SK-N-SH (cell line): ENCODE measurements at regions not wholly inside any gene's neighbourhood (a gene's known extent, or its start where the extent isn't known, plus 50 kb on each side); places are given as distances from the start of the nearest gene placed in this dataset.

ENCODE experiments used
- CTCF ChIA-PET: fragments of 300-600, 350-600 bp; formaldehyde crosslinking; extraction: SDS; loops from one replicate; lab custom pipeline; 2021; lab: Yijun Ruan, JAX
- POLR2A ChIA-PET: fragments of 350-600 bp; sonication (Branson Sonifier 250); formaldehyde crosslinking; extraction: SDS; loops from one replicate; lab custom pipeline; 2020; ENCODE audit warnings: antibody characterized with exemption, inconsistent platforms; lab: Yijun Ruan, JAX
- DNase-seq: peaks from one replicate; pipeline ENCODE4 v3.0.0; 2012
- H2AFZ ChIP-seq: fragments of 200-600 bp; sonication (generic); 2 replicates; pipeline ENCODE4 v1.8.1; 2016; ENCODE audit warnings: antibody characterized with exemption, mild to moderate bottlenecking, low read depth
- H3F3A ChIP-seq: fragments of 200-600 bp; sonication (generic); replicated peaks from 2 replicates; pipeline ENCODE3; 2016; ENCODE audit warnings: antibody characterized with exemption, mild to moderate bottlenecking; ENCODE audit not compliant: insufficient read depth
- H3K27ac ChIP-seq, 2 experiments: fragments of 200-500 bp in 1 of 2; fragments of 200-600 bp in 1 of 2; sonication (Bioruptor generic) in 1 of 2; sonication (generic), shearing (Covaris generic) in 1 of 2; 2 replicates each; pipeline versions ENCODE4 v1.5.1 to v1.6.1; 2014 to 2016; ENCODE audit warnings: low read depth in 2 of 2, inconsistent platforms in 1 of 2, low read length in 1 of 2, mild to moderate bottlenecking in 1 of 2, mixed read lengths in 1 of 2
- H3K27me3 ChIP-seq: fragments of 200-600 bp; sonication (generic), shearing (Covaris generic); 2 replicates; pipeline ENCODE4 v1.6.1; 2016; ENCODE audit warnings: mixed run types; ENCODE audit not compliant: insufficient read depth
- H3K36me3 ChIP-seq, 2 experiments: fragments of 200-500 bp in 1 of 2; fragments of 200-600 bp in 1 of 2; sonication (Bioruptor generic) in 1 of 2; sonication (generic) in 1 of 2; replicated peaks in 1 of 2; 2 replicates each; pipeline versions ENCODE3 to v1.5.1; 2014 to 2016; ENCODE audit warnings: low read length in 1 of 2, mild to moderate bottlenecking in 1 of 2; ENCODE audit not compliant: insufficient read depth in 2 of 2, control insufficient read depth in 1 of 2
- H3K4me1 ChIP-seq, 2 experiments: fragments of 200-500 bp in 1 of 2; fragments of 200-600 bp in 1 of 2; sonication (Bioruptor generic) in 1 of 2; sonication (generic), shearing (Covaris generic) in 1 of 2; 2 replicates each; pipeline versions ENCODE4 v1.5.1 to v1.6.1; 2014 to 2016; ENCODE audit warnings: low read depth in 1 of 2, low read length in 1 of 2, mixed run types in 1 of 2; ENCODE audit not compliant: insufficient read depth in 2 of 2, control insufficient read depth in 1 of 2
- H3K4me2 ChIP-seq: fragments of 200-600 bp; sonication (generic), shearing (Covaris generic); 2 replicates; pipeline ENCODE4 v1.6.1; 2017; ENCODE audit warnings: mixed run types
- H3K4me3 ChIP-seq, 2 experiments: fragments of 200-500 bp in 1 of 2; fragments of 200-600 bp in 1 of 2; sonication (Bioruptor generic) in 1 of 2; sonication (generic), shearing (Covaris generic) in 1 of 2; 2 replicates each; pipeline versions ENCODE4 v1.5.1 to v1.8.1; 2014 to 2016; ENCODE audit warnings: low read depth in 2 of 2, inconsistent platforms in 1 of 2, low read length in 1 of 2, mild to moderate bottlenecking in 1 of 2, mixed read lengths in 1 of 2, moderate library complexity in 1 of 2
- H3K79me2 ChIP-seq: fragments of 200-600 bp; sonication (generic); 2 replicates; pipeline ENCODE4 v1.8.1; 2017; ENCODE audit warnings: mild to moderate bottlenecking; ENCODE audit not compliant: insufficient read depth
- H3K9ac ChIP-seq: fragments of 200-600 bp; sonication (generic); 2 replicates; pipeline ENCODE4 v1.6.1; 2017; ENCODE audit warnings: mixed run types
- H3K9me2 ChIP-seq: fragments of 200-600 bp; sonication (generic); 2 replicates; pipeline ENCODE4 v1.6.1; 2017; ENCODE audit warnings: mixed run types
- H3K9me3 ChIP-seq: fragments of 200-600 bp; sonication (generic); 2 replicates; pipeline ENCODE4 v1.6.1; 2017; ENCODE audit warnings: mixed run types, mild to moderate bottlenecking, moderate library complexity
- H4K20me1 ChIP-seq: fragments of 200-600 bp; sonication (generic); 2 replicates; pipeline ENCODE4 v1.6.1; 2017; ENCODE audit warnings: mild to moderate bottlenecking, mixed run types; ENCODE audit not compliant: insufficient read depth
- CHD2 ChIP-seq: fragments of 150-350 bp; IDR thresholded peaks from 2 replicates; pipeline ENCODE4 v1.6.1; 2018; ENCODE audit warnings: low read length; ENCODE audit not compliant: partially characterized antibody
- CTCF ChIP-seq: fragments of 200-600 bp; sonication (generic); IDR thresholded peaks from 2 replicates; pipeline ENCODE4 v1.6.1; 2017; ENCODE audit warnings: antibody characterized with exemption, mild to moderate bottlenecking, moderate library complexity
- ELF1 ChIP-seq: IDR thresholded peaks from 2 replicates; pipeline ENCODE4 v1.4.0; 2012
- EP300 ChIP-seq, 2 experiments: IDR thresholded peaks; 2 replicates each; pipeline versions ENCODE4 v1.4.0 to v1.6.1; 2012; ENCODE audit warnings: borderline replicate concordance in 1 of 2, low read depth in 1 of 2, low read length in 1 of 2
- FOXJ3 ChIP-seq: sonication (generic); formaldehyde crosslinking; IDR thresholded peaks from 2 replicates; pipeline ENCODE4 v1.5.1; 2020; ENCODE audit warnings: mild to moderate bottlenecking, missing genetic modification reagents
- GABPA ChIP-seq: IDR thresholded peaks from 2 replicates; pipeline ENCODE4 v1.4.0; 2012; ENCODE audit warnings: low read depth, mild to moderate bottlenecking
- JUND ChIP-seq: IDR thresholded peaks from 2 replicates; pipeline ENCODE4 v1.4.0; 2012
- NFIC ChIP-seq: IDR thresholded peaks from 2 replicates; pipeline ENCODE4 v1.4.0; 2012; ENCODE audit warnings: borderline replicate concordance
- NRF1 ChIP-seq: IDR thresholded peaks from 2 replicates; pipeline ENCODE4 v1.6.1; 2012; ENCODE audit warnings: low read depth, mild to moderate bottlenecking, low read length
- POLR2AphosphoS5 ChIP-seq: IDR thresholded peaks from 2 replicates; pipeline ENCODE4 v1.6.1; 2012; ENCODE audit warnings: low read depth, low read length
- RAD21 ChIP-seq: IDR thresholded peaks from 2 replicates; pipeline ENCODE4 v1.6.1; 2012; ENCODE audit warnings: mild to moderate bottlenecking, low read length
- RCOR1 ChIP-seq: fragments of 150-350 bp; IDR thresholded peaks from 2 replicates; pipeline ENCODE4 v1.6.1; 2017; ENCODE audit warnings: antibody characterized with exemption, low read length
- RFX5 ChIP-seq: IDR thresholded peaks from 2 replicates; pipeline ENCODE4 v1.6.1; 2012; ENCODE audit warnings: mild to moderate bottlenecking, improper control_type of control experiment, low read length
- RXRA ChIP-seq: IDR thresholded peaks from 2 replicates; pipeline ENCODE4 v1.4.0; 2012; ENCODE audit warnings: low read depth, mild to moderate bottlenecking, borderline replicate concordance
- SMC3 ChIP-seq: IDR thresholded peaks from 2 replicates; pipeline ENCODE4 v1.6.1; 2012; ENCODE audit warnings: low read depth, low read length, improper control_type of control experiment
- WGBS: methylation state at CpG from one replicate; pipeline ENCODE4 v1.1.6; 2017; ENCODE audit warnings: low lambda C conversion rate; 5-methylcytosine and 5-hydroxymethylcytosine counted together
- TF ChIP-seq, protein P1 (sequence below): IDR thresholded peaks from 2 replicates; pipeline ENCODE4 v1.4.0; 2012; ENCODE audit warnings: low read depth, borderline replicate concordance
- TF ChIP-seq, protein P2 (sequence below): fragments of 150-350 bp; IDR thresholded peaks from 2 replicates; pipeline ENCODE4 v1.6.1; 2016; ENCODE audit warnings: mild to moderate bottlenecking, low read depth, low read length
- TF ChIP-seq, protein P3 (sequence below): IDR thresholded peaks from 2 replicates; pipeline ENCODE4 v1.4.0; 2012; ENCODE audit warnings: low read depth, borderline replicate concordance
- TF ChIP-seq, protein P4 (sequence below): fragments of 150-350 bp; IDR thresholded peaks from 2 replicates; pipeline ENCODE4 v1.6.1; 2017; ENCODE audit warnings: antibody characterized with exemption, low read length, low read depth, borderline replicate concordance

- Histone ChIP-seq H3F3A (no peaks in the 10 kb centered on the region), H3K79me2 (no peaks in the 10 kb centered on the region), H4K20me1 (no peaks in the 10 kb centered on the region), H3K4me1 (peaks cover 0 to 7% of the 10 kb centered on the region in 2 experiments; a peak in 2 of 4 replicates), H3K9me3 (no peaks in the 10 kb centered on the region), H3K9ac (no peak overlapping the region), H3K27me3 (no peaks in the 10 kb centered on the region), H3K9me2 (no peaks in the 10 kb centered on the region), H3K4me2 (no peak overlapping the region), H2AFZ (no peak overlapping the region), H3K4me3 (no peak overlapping the region), H3K27ac (no peak overlapping the region), H3K36me3 (no peaks in the 10 kb centered on the region)
- TF ChIP-seq RFX5, result no peak
- WGBS, result 89% methylated on average over 7 of the region's 7 CpGs
- CTCF ChIA-PET, result interaction anchor here (0.9 to 1.7 kb wide), 4 partner anchors 10 to 586 kb away, joined by 3 to 7 read pairs (median 3); no protein-coding TSS in a partner anchor
- DNase-seq, result no peak
- POLR2A ChIA-PET, result no interaction called here
Observed at GRCh38 chr5:74056107-74056788, 430.3 kb downstream of the ARHGEF28 start.

DNA sequence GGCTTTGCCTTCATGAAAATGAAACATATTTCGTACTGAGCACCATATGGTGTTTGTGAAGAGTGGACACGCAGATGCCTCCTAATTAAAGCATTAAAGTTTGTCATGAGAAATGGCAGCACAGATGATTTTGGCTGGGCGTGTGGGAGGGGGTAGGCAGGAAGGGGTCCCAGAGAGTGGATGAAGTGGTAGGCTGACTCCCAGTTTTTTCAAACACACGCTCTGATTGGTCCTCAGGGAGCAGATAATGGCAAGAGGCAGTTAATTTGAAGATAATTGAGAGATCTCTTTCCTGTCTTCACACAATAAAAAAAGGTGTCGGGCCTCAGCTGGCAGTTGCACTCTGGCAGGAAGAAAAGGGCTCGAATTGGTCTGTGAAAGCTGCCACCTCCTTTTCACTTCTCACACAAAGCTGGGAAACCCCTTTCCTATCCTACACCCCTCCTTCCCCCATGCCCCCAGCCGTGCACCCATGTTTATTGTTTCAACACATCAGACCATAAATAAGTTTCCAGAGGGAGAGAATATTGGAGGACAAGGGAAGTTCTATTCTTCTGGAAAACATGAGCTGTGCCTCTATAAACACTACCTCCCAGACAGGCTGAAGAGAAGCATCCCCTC lies 429.6 kb downstream of the ARHGEF28 start:
- Histone ChIP-seq H2AFZ (no peak overlapping the region), H3K79me2 (no peaks in the 10 kb centered on the region), H3K4me1 (peaks cover 0 to 7% of the 10 kb centered on the region in 2 experiments; a peak in 2 of 4 replicates), H3K27ac (no peak overlapping the region), H3K9me2 (no peaks in the 10 kb centered on the region), H3F3A (no peaks in the 10 kb centered on the region), H3K9ac (no peak overlapping the region), H3K4me2 (no peak overlapping the region), H4K20me1 (no peaks in the 10 kb centered on the region), H3K9me3 (no peaks in the 10 kb centered on the region), H3K4me3 (no peak overlapping the region), H3K36me3 (no peaks in the 10 kb centered on the region), H3K27me3 (no peaks in the 10 kb centered on the region)
- ChIA-PET CTCF (interaction anchor here (0.9 to 1.7 kb wide), 4 partner anchors 11 to 587 kb away, joined by 3 to 7 read pairs (median 3); no protein-coding TSS in a partner anchor), POLR2A (no interaction called here)
- 73% methylated on average over 7 of the region's 7 CpGs for WGBS
- no peak for DNase-seq
- TF ChIP-seq NRF1 (no peak), RCOR1 (no peak), RXRA (no peak), GABPA (no peak), NFIC (no peak), RFX5 (no peak), RAD21 (no peak), SMC3 (no peak), POLR2AphosphoS5 (no peak), JUND (no peak), CTCF (no peak), FOXJ3 (CRISPR knock-in tag) (no peak), CHD2 (no peak), EP300 (IDR thresholded peaks at IDR 0.05; ENCODE audit: borderline replicate concordance in 1 of 2, low read depth in 1 of 2, low read length in 1 of 2) (no peak), ELF1 (no peak)
- TF ChIP-seq, protein P1, sequence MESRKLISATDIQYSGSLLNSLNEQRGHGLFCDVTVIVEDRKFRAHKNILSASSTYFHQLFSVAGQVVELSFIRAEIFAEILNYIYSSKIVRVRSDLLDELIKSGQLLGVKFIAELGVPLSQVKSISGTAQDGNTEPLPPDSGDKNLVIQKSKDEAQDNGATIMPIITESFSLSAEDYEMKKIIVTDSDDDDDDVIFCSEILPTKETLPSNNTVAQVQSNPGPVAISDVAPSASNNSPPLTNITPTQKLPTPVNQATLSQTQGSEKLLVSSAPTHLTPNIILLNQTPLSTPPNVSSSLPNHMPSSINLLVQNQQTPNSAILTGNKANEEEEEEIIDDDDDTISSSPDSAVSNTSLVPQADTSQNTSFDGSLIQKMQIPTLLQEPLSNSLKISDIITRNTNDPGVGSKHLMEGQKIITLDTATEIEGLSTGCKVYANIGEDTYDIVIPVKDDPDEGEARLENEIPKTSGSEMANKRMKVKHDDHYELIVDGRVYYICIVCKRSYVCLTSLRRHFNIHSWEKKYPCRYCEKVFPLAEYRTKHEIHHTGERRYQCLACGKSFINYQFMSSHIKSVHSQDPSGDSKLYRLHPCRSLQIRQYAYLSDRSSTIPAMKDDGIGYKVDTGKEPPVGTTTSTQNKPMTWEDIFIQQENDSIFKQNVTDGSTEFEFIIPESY, result no peak
- TF ChIP-seq, protein P2, sequence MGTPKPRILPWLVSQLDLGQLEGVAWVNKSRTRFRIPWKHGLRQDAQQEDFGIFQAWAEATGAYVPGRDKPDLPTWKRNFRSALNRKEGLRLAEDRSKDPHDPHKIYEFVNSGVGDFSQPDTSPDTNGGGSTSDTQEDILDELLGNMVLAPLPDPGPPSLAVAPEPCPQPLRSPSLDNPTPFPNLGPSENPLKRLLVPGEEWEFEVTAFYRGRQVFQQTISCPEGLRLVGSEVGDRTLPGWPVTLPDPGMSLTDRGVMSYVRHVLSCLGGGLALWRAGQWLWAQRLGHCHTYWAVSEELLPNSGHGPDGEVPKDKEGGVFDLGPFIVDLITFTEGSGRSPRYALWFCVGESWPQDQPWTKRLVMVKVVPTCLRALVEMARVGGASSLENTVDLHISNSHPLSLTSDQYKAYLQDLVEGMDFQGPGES, result no peak
- TF ChIP-seq, protein P3, sequence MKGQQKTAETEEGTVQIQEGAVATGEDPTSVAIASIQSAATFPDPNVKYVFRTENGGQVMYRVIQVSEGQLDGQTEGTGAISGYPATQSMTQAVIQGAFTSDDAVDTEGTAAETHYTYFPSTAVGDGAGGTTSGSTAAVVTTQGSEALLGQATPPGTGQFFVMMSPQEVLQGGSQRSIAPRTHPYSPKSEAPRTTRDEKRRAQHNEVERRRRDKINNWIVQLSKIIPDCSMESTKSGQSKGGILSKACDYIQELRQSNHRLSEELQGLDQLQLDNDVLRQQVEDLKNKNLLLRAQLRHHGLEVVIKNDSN, result no peak
- TF ChIP-seq, protein P4, sequence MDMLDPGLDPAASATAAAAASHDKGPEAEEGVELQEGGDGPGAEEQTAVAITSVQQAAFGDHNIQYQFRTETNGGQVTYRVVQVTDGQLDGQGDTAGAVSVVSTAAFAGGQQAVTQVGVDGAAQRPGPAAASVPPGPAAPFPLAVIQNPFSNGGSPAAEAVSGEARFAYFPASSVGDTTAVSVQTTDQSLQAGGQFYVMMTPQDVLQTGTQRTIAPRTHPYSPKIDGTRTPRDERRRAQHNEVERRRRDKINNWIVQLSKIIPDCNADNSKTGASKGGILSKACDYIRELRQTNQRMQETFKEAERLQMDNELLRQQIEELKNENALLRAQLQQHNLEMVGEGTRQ, result no peak
